Activated CD8-positive, alpha-beta memory T cell treated with anti-CD3 and anti-CD28 coated beads, Interleukin-2, amount 50 U/mL, for 48 hours (primary cell): ENCODE measurements at regions not wholly inside any gene's neighbourhood (a gene's known extent, or its start where the extent isn't known, plus 50 kb on each side); places are given as distances from the start of the nearest gene placed in this dataset.
"Not testable (repeated sequence)": the region's sequence is repeated elsewhere in the genome, so short reads cannot be mapped to it uniquely, and the experiment has no call there.

Experiments
- DNase-seq: peaks from one replicate; pipeline ENCODE4 v3.0.0-alpha.2; 2020

GRCh38 chr7:52777051-52777822 lies 258.2 kb upstream of the POM121L12 start:
- DNase-seq = no peak

GRCh38 chr7:52775876-52776275 lies 259.6 kb upstream of the POM121L12 start:
- no peak for DNase-seq

- DNase-seq = no peak
Measured at GRCh38 chr7:52771177-52771576, 264.3 kb upstream of the POM121L12 start.

GRCh38 chr7:52764492-52765169 lies 270.8 kb upstream of the POM121L12 start:
- DNase-seq = no peak

GRCh38 chr7:52758356-52758755 lies 277.1 kb upstream of the POM121L12 start:
- DNase-seq = no peak

GRCh38 chr7:52753855-52754254 lies 281.6 kb upstream of the POM121L12 start:
- no peak for DNase-seq

- no peak for DNase-seq
Measured at GRCh38 chr7:52752891-52753290, 282.5 kb upstream of the POM121L12 start.

GRCh38 chr7:52749880-52750279 lies 285.6 kb upstream of the POM121L12 start:
- no peak for DNase-seq

GRCh38 chr7:52747817-52748216 lies 287.6 kb upstream of the POM121L12 start:
- DNase-seq = no peak

- DNase-seq = no peak
Measured at GRCh38 chr7:52741670-52742290, 293.7 kb upstream of the POM121L12 start.

GRCh38 chr7:52735656-52736055 lies 299.8 kb upstream of the POM121L12 start:
- no peak for DNase-seq

GRCh38 chr7:52728683-52729082 lies 306.8 kb upstream of the POM121L12 start:
- DNase-seq = not testable (repeated sequence)

GRCh38 chr7:52727632-52728031 lies 307.8 kb upstream of the POM121L12 start:
- no peak for DNase-seq

GRCh38 chr7:52726986-52727385 lies 308.4 kb upstream of the POM121L12 start:
- DNase-seq = no peak

GRCh38 chr7:52726493-52726892 lies 308.9 kb upstream of the POM121L12 start:
- DNase-seq = no peak

- no peak for DNase-seq
Measured at GRCh38 chr7:52723606-52724005, 311.8 kb upstream of the POM121L12 start.

GRCh38 chr7:52720856-52721255 lies 314.6 kb upstream of the POM121L12 start:
- DNase-seq = no peak

GRCh38 chr7:52719677-52720076 lies 315.8 kb upstream of the POM121L12 start:
- DNase-seq = no peak

- no peak for DNase-seq
Measured at GRCh38 chr7:52715701-52716100, 319.7 kb upstream of the POM121L12 start.

- DNase-seq = no peak
Measured at GRCh38 chr7:52712938-52713337, 322.5 kb upstream of the POM121L12 start.

GRCh38 chr7:52711951-52712350 lies 323.5 kb upstream of the POM121L12 start:
- DNase-seq = no peak

GRCh38 chr7:52708846-52709245 lies 326.6 kb upstream of the POM121L12 start:
- no peak for DNase-seq

GRCh38 chr7:52705768-52706167 lies 329.7 kb upstream of the POM121L12 start:
- DNase-seq = no peak

GRCh38 chr7:52700349-52700748 lies 335.1 kb upstream of the POM121L12 start:
- DNase-seq = no peak
